Sigmoid colon (tissue), 4 donors: ENCODE measurements at regions not wholly inside any gene's neighbourhood (a gene's known extent, or its start where the extent isn't known, plus 50 kb on each side); places are given as distances from the start of the nearest gene placed in this dataset.

Experiments
- POLR2A ChIP-seq, 2 donors: fragments of 450-650 bp; IDR thresholded peaks; one replicate each; pipeline ENCODE4 v1.6.1; 2016; ENCODE audit warnings: antibody characterized with exemption in 2 of 2, mild to moderate bottlenecking in 2 of 2, moderate library complexity in 2 of 2
- POLR2AphosphoS5 ChIP-seq, 4 donors: sonication (generic); formaldehyde crosslinking; IDR thresholded peaks; one replicate each; pipeline ENCODE4 v1.6.1; 2017; ENCODE audit warnings: antibody characterized with exemption in 4 of 4
- TF ChIP-seq, protein P1 (sequence below), 4 experiments: fragments of 450-650 bp in 3 of 4; fragments of 200-600 bp in 1 of 4; IDR thresholded peaks; one replicate each; pipeline ENCODE4 v1.5.1; 2016 to 2019; ENCODE audit warnings: antibody characterized with exemption in 4 of 4, mild to moderate bottlenecking in 3 of 4, moderate library complexity in 2 of 4

DNA sequence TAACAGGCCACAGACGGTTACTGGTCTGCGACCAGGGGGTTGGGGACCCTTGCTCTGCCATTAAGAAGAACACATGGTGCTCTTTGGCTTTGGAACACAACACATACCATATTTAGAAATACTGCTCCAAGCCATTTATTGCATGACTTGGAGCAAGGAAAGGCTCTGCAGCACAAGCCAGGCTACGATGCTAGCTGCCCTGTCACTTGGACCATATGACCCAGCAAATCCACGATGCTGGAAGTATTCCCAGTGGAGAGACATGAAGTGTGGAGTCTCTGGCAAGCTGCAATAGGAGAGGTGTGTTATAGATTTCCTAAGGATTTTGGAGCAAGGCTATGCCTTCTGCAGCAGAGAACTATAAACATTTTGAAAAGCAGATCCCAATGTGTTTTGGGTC, 171.2 kb downstream of the HAUS1 start:
- TF ChIP-seq, protein P1, sequence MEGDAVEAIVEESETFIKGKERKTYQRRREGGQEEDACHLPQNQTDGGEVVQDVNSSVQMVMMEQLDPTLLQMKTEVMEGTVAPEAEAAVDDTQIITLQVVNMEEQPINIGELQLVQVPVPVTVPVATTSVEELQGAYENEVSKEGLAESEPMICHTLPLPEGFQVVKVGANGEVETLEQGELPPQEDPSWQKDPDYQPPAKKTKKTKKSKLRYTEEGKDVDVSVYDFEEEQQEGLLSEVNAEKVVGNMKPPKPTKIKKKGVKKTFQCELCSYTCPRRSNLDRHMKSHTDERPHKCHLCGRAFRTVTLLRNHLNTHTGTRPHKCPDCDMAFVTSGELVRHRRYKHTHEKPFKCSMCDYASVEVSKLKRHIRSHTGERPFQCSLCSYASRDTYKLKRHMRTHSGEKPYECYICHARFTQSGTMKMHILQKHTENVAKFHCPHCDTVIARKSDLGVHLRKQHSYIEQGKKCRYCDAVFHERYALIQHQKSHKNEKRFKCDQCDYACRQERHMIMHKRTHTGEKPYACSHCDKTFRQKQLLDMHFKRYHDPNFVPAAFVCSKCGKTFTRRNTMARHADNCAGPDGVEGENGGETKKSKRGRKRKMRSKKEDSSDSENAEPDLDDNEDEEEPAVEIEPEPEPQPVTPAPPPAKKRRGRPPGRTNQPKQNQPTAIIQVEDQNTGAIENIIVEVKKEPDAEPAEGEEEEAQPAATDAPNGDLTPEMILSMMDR (IDR thresholded peaks at IDR 0.05) = no peak
- TF ChIP-seq POLR2A (IDR thresholded peaks at IDR 0.05) = no peak
- no peak for TF ChIP-seq POLR2AphosphoS5 (IDR thresholded peaks at IDR 0.05)
